GM19043 (cell line): ENCODE measurements at regions not wholly inside any gene's neighbourhood (a gene's known extent, or its start where the extent isn't known, plus 50 kb on each side); places are given as distances from the start of the nearest gene placed in this dataset.

Experiments used
- ATAC-seq: cut with Tn5 transposase; IDR thresholded peaks from one replicate; pipeline ENCODE4 v1.9.1; 2021; ENCODE audit warnings: low read depth; ENCODE audit not compliant: unreplicated experiment

DNA sequence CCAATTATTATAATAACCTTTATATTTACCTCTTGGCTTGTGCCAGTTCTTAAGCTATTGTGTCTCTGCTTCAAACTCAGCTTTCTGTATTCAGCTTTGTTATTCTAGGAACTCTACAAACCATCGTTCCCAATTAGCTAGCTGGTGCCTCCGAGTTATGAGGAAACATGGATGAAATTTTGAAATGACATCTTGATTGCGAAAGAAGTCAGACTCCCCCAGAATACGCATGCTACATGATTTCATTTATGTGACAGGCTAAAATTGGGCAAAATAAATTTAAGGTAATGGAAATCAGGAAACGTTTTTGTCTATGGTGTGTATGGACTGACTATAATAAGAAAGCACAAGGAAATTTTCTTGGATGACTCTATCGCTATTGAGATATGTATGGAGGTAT is 256.8 kb upstream of the NCAM2 start:
- no peak for ATAC-seq

DNA sequence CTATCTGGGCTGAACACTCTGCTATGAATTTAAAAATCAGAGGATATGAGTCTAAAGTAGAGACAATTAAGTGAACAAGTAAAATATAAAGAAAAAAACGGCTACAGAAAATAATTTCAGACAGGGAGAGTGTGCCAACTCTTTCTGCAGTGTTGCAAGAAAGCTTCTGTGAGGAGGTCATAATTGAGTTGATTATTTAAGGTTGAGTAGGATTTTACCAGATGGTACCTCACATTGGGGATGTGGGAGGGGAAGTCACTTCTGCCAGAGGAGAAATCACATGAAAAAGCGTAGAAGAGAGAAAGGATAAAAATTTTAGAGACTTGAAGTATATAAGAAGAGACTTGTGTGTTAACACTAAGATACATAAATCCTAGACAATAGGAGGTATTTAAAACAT is 238.0 kb upstream of the NCAM2 start:
- ATAC-seq, result no peak

GRCh38 chr21:20774737-20775136 is 223.5 kb upstream of the NCAM2 start:
- no peak for ATAC-seq

GRCh38 chr21:20779321-20779720 is 218.9 kb upstream of the NCAM2 start:
- no peak for ATAC-seq

DNA sequence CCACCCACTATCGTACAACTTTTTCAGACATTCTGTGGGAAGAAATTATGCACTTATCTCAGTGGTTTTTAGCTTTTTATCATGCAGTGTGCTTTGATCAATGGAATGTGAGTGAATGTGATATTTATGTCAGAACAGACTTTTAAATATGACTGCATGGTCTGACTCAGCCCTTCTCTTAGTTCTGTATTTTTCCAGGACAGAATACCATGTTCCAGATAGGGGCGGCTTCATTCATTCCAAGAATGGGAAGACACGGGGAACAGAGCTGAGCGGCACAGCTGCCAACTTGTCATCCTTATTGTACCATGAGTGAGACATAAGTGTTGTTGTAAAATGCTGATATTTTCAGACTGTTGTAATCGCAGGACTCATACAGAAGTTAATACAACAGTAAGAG is 214.6 kb upstream of the NCAM2 start:
- ATAC-seq, result no peak

DNA sequence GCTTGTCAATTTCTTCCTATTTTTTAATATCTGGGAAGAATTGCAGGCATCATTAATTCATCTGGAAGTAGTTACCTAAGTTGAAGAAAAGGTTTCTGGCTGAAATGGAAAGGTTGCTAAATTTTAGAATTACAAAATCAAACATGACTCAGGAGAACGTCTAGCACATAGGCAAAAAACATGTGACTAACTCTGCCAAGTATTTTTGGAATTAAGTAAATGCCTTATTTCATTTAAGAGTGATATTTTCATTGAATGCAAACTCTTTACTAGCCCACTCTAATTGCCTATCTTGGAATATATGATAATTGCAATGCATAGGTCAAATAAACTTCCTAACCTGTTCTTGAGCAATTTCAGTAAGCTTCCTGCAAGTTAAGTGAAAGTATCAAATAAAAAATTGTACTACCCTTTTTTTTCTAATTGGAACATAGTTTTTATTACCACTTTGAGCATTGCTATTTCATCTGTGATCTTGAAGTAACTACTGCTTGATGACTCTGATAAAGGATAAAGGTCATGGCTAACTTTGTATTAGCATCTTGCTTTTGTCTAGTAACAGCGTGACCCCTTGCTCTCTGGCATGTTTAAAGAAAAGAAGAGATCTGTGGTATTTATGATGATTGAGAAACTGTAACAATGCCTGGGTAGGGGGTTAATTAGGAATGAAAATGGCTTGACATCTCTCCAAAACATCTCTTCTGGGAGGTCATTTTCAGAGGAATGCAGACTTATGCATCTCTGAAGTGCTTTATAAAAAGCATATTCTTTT is 208.3 kb upstream of the NCAM2 start:
- no peak for ATAC-seq

GRCh38 chr21:20800106-20800505 is 198.1 kb upstream of the NCAM2 start:
- ATAC-seq, result no peak

GRCh38 chr21:20802201-20802600 is 196.0 kb upstream of the NCAM2 start:
- no peak for ATAC-seq

DNA sequence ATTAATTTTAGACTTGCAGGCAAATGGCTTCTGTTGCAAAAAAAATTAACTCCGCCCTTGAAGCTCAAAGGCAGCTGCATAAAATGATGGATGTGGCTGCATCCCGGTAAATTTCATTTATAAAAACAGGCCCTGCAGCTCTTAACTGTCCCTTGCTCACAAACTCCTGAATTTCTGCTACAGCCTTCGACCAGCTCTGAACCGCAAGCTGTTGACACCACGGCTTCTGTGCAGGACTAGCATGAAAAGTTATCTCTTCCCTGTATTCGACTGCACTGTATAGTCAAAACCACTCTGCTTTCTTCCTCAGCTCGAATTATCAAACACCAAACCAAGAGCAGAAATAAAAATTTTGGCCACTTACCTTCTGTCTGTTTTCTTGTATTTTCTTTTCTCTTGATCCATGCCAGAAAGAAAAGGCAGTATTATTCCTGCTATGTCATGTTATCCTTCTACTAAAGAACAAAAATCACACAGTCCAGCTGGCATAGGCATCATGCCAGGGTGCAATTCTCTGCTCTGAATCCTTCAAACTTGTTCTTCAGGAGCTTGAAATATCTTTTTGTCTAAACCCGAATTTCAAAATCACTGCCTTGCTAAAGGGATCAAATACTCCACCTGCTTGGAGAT is 195.5 kb upstream of the NCAM2 start:
- ATAC-seq, result no peak

GRCh38 chr21:20811702-20812101 is 186.5 kb upstream of the NCAM2 start:
- ATAC-seq, result no peak

- ATAC-seq, result no peak
Measured at GRCh38 chr21:20814090-20814489, 184.1 kb upstream of the NCAM2 start.

- no peak for ATAC-seq
Measured at GRCh38 chr21:20822666-20823065, 175.5 kb upstream of the NCAM2 start.

DNA sequence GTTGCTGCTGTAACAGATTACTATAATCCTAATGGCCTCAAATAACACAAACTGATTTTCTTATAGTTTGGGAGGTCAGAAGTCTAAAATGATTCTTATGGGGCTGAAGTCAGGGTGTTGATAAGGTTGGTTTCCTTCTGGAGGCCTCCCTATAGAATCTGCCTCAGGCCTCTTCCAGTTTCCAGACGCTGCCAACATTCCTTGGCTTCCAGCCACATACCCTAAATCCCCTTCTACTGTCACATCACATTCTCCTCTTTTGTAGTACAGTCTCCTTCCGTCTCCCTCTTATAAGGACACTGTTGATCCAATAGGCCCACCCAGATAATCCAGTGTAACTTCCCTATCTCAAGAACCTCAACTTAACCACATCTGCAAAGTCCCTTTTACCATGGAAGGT is 145.3 kb upstream of the NCAM2 start:
- ATAC-seq, result no peak

DNA sequence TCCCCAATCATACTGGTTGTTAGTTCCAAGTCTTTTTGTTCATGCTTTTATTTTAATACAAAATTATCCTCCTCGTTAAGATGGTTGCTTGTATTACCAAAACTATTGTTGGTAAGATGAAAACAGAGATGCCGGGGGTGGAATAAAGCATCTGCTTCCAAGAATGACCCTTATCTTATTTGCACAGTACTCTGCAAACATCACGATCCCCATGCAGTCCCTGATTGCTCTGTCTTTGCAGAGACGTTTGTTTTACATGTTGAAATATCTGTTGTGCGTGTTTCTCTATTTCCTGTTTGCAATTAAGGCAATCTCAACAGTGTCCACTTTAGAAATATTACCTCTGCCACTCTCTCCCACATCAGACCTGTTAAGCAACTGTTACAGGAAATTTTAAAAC is 141.3 kb upstream of the NCAM2 start:
- ATAC-seq, result no peak

GRCh38 chr21:20874202-20874601 is 124.0 kb upstream of the NCAM2 start:
- ATAC-seq, result no peak

DNA sequence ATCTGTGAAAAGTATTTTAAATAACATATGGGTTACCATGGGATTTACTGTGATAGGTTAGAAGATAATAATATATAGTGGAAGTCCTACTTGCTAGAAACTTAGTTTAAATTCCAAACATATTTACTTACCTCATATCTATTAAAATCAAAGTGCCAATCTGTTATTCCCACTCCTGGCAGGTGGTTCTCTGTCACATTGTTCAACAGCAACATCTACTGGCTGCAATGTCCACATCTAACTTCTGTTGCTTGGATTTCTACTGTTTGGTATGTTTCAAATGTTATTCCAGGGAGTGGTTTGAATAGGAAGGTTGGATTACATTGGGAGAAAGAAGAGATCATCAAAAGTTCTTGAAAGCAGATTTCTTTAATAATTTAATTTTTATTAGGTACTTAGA is 122.5 kb upstream of the NCAM2 start:
- ATAC-seq, result no peak

DNA sequence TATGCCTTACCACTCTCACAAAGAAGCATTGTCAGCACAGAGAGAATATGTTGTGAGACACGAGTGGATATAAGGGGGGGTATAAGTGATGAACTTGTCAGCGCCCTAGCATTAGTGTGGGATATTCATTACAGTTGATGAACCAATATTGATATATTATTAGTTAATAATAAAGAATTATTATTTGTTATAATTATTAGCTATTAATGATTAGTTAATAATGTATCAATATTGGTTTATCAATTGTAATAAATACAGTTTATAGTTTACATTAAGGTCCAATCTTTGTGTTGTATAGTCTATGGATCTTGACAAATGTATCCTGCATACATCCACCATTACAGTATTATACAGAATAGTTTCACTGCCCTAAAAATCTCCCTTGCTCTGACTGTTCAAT is 120.2 kb upstream of the NCAM2 start:
- no peak for ATAC-seq

- no peak for ATAC-seq
Measured at GRCh38 chr21:20882462-20883407, 115.5 kb upstream of the NCAM2 start.

GRCh38 chr21:20883408-20883800 is 114.8 kb upstream of the NCAM2 start:
- ATAC-seq, result no peak

- ATAC-seq, result no peak
Measured at GRCh38 chr21:20902511-20902910, 95.7 kb upstream of the NCAM2 start.

GRCh38 chr21:20902998-20903397 is 95.2 kb upstream of the NCAM2 start:
- ATAC-seq, result no peak
